ENCODE measurements at regions not wholly inside any gene's neighbourhood (a gene's known extent, or its start where the extent isn't known, plus 50 kb on each side); places are given as distances from the start of the nearest gene placed in this dataset.
A peak's percentile ranks its signal among the peaks of the same experiment; 100 is the strongest.

DNA sequence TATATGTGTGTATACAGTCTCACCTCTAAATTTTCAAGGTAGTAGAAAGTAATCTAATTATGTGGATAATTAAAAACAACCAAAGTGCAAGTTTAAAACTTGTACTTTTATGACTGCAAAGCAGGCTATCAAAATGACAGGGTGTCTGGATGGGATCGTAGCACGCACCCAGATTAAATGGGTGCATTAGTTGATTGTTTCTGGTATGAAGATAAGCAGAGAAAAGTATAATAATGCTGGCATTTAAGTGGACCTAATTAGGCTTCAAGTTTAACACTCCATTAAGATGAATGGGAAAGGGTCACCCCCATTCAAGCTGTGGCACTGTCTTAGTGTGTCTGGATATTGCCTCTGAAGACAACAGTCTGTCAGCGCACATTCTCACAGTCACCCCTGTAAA, 124.6 kb upstream of the ZEB2 start:
- peak overlapping the region; percentile 8 for H3K27ac Mint-ChIP-seq (ENCODE audit: unreplicated experiment)

DNA sequence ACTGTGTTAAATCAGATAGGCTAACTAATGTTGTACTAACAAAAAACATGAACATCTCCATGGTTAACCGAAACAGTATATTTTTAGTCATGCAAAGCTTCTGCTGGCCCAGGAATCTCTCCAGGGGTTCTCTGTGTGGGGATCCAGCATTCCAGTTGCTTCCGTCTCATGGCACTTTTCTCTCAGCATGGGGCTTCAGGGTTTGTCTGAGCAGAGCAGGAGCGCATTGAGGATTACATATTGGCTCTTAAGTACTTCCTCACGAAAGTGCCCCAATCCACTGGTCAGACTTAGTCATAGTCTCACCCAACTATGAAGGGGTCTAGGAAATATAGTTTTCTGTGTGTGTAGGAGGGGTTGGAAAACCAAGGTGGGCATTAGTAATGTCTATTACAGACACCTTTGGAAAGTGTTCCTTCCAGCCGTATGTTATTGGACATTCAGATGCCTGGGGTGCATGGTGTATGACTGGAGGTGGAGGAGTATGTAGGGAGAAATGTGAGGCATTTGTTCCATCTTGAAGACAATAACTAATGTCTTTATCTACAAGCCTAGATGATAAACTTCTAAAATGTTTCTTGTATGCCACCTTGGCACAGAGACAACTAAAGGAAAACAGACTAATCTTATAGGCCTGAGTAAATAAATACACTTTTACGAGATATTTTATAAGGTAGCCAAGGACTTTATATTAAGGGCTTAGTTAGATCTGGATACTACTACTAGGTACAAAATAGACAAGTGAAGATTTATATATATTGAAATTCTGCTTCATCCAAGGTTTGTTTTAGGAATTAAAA, 123.8 kb upstream of the ZEB2 start:
- peaks cover 4% of the 10 kb centered on the region for H3K9me3 Mint-ChIP-seq (ENCODE audit: unreplicated experiment)
- H2AFZ ChIP-seq (ENCODE audit: low read depth, low read length) = no peak overlapping the region
- H3K4me2 ChIP-seq (ENCODE audit: low read length) = peak overlapping the region; percentile 1
- no peak for TF ChIP-seq EZH2 (IDR thresholded peaks at IDR 0.05; ENCODE audit: insufficient read depth, low read length)
- TF ChIP-seq, protein P1, sequence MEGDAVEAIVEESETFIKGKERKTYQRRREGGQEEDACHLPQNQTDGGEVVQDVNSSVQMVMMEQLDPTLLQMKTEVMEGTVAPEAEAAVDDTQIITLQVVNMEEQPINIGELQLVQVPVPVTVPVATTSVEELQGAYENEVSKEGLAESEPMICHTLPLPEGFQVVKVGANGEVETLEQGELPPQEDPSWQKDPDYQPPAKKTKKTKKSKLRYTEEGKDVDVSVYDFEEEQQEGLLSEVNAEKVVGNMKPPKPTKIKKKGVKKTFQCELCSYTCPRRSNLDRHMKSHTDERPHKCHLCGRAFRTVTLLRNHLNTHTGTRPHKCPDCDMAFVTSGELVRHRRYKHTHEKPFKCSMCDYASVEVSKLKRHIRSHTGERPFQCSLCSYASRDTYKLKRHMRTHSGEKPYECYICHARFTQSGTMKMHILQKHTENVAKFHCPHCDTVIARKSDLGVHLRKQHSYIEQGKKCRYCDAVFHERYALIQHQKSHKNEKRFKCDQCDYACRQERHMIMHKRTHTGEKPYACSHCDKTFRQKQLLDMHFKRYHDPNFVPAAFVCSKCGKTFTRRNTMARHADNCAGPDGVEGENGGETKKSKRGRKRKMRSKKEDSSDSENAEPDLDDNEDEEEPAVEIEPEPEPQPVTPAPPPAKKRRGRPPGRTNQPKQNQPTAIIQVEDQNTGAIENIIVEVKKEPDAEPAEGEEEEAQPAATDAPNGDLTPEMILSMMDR (IDR thresholded peaks at IDR 0.05; ENCODE audit: insufficient read depth, low read depth, low read length) = no peak
- no peak overlapping the region for H3K27ac ChIP-seq (ENCODE audit: low read depth, low read length)
- peaks cover 15% of the 10 kb centered on the region for H3K4me1 Mint-ChIP-seq (ENCODE audit: low read depth, unreplicated experiment)
- no peak overlapping the region for H3K4me3 ChIP-seq (ENCODE audit: insufficient read depth, low read depth, low read length)
- no peaks in the 10 kb centered on the region for H3K9me3 ChIP-seq (ENCODE audit: insufficient read depth, low read depth, low read length)
- no peaks in the 10 kb centered on the region for H3K27me3 Mint-ChIP-seq (ENCODE audit: low read depth, unreplicated experiment)
- no peaks in the 10 kb centered on the region for H3K79me2 ChIP-seq (ENCODE audit: insufficient read depth, low read length)
- no peak overlapping the region for H3K9ac ChIP-seq (ENCODE audit: low read length)
- H3K36me3 ChIP-seq (ENCODE audit: insufficient read depth, low read length) = no peaks in the 10 kb centered on the region
- no peaks in the 10 kb centered on the region for H3K4me1 ChIP-seq (ENCODE audit: insufficient read depth, low read length)
- H3K27me3 ChIP-seq (ENCODE audit: insufficient read depth, low read length) = no peaks in the 10 kb centered on the region
- FAIRE-seq (no peak), DNase-seq (ENCODE audit: low read depth) (no peak)
- no peak overlapping the region for H3K4me3 Mint-ChIP-seq (ENCODE audit: unreplicated experiment)
- H3K27ac Mint-ChIP-seq (ENCODE audit: unreplicated experiment) = peak overlapping the region; percentile 77
- no peaks in the 10 kb centered on the region for H4K20me1 ChIP-seq (ENCODE audit: insufficient read depth, low read length)
- no peaks in the 10 kb centered on the region for H3K36me3 Mint-ChIP-seq (ENCODE audit: low read depth, unreplicated experiment)

More for the DNA sequence above, 124.6 kb upstream of the ZEB2 start:
- H3K27ac ChIP-seq (ENCODE audit: low read depth, low read length) = no peak overlapping the region
- no peak for TF ChIP-seq EZH2 (IDR thresholded peaks at IDR 0.05; ENCODE audit: insufficient read depth, low read length)
- TF ChIP-seq, protein P1 (IDR thresholded peaks at IDR 0.05; ENCODE audit: insufficient read depth, low read depth, low read length) = no peak
- no peak overlapping the region for H3K4me3 ChIP-seq (ENCODE audit: insufficient read depth, low read depth, low read length)
- no peaks in the 10 kb centered on the region for H3K9me3 ChIP-seq (ENCODE audit: insufficient read depth, low read depth, low read length)
- H3K4me3 Mint-ChIP-seq (ENCODE audit: unreplicated experiment) = no peak overlapping the region
- no peaks in the 10 kb centered on the region for H4K20me1 ChIP-seq (ENCODE audit: insufficient read depth, low read length)
- no peaks in the 10 kb centered on the region for H3K9me3 Mint-ChIP-seq (ENCODE audit: unreplicated experiment)
- H3K79me2 ChIP-seq (ENCODE audit: insufficient read depth, low read length) = no peaks in the 10 kb centered on the region
- H3K4me2 ChIP-seq (ENCODE audit: low read length) = no peak overlapping the region
- no peaks in the 10 kb centered on the region for H3K36me3 ChIP-seq (ENCODE audit: insufficient read depth, low read length)
- no peak overlapping the region for H2AFZ ChIP-seq (ENCODE audit: low read depth, low read length)
- no peak overlapping the region for H3K9ac ChIP-seq (ENCODE audit: low read length)
- DNase-seq (ENCODE audit: low read depth) (no peak), FAIRE-seq (peak; percentile 20)
- H3K27me3 Mint-ChIP-seq (ENCODE audit: low read depth, unreplicated experiment) = no peaks in the 10 kb centered on the region
- no peaks in the 10 kb centered on the region for H3K4me1 ChIP-seq (ENCODE audit: insufficient read depth, low read length)
- peaks cover 15% of the 10 kb centered on the region for H3K4me1 Mint-ChIP-seq (ENCODE audit: low read depth, unreplicated experiment)
- no peaks in the 10 kb centered on the region for H3K27me3 ChIP-seq (ENCODE audit: insufficient read depth, low read length)
- no peaks in the 10 kb centered on the region for H3K36me3 Mint-ChIP-seq (ENCODE audit: low read depth, unreplicated experiment)

DNA sequence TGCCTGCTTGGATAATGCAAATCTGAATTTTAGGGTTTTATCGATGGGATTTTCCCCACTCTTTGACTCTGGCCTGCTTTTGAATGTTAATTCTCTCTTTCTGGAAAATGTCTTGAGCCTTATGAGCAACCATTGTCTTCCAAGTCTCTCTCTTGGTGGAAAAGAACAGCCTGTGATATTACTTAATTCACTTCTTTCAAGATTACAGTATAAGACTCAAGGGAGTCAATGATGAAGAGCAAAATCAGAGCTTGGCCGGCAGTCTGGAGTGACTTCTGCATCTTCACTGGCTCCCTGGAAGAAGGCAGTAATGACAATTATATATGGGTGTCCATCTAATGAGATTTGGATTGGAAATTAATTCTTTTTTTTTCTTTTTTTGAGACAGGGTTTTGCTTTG, 122.9 kb upstream of the ZEB2 start:
- no peak overlapping the region for H3K4me3 Mint-ChIP-seq (ENCODE audit: unreplicated experiment)
- no peaks in the 10 kb centered on the region for H3K4me1 ChIP-seq (ENCODE audit: insufficient read depth, low read length)
- no peak overlapping the region for H3K4me2 ChIP-seq (ENCODE audit: low read length)
- H3K27ac Mint-ChIP-seq (ENCODE audit: unreplicated experiment) = peak overlapping the region; percentile 49
- H3K27me3 Mint-ChIP-seq (ENCODE audit: low read depth, unreplicated experiment) = no peaks in the 10 kb centered on the region
- H3K9me3 Mint-ChIP-seq (ENCODE audit: unreplicated experiment) = peaks cover 4% of the 10 kb centered on the region
- peaks cover 15% of the 10 kb centered on the region for H3K4me1 Mint-ChIP-seq (ENCODE audit: low read depth, unreplicated experiment)
- no peak overlapping the region for H2AFZ ChIP-seq (ENCODE audit: low read depth, low read length)
- no peak overlapping the region for H3K4me3 ChIP-seq (ENCODE audit: insufficient read depth, low read depth, low read length)
- DNase-seq (ENCODE audit: low read depth) (no peak), FAIRE-seq (no peak)
- H3K27me3 ChIP-seq (ENCODE audit: insufficient read depth, low read length) = no peaks in the 10 kb centered on the region
- no peaks in the 10 kb centered on the region for H3K9me3 ChIP-seq (ENCODE audit: insufficient read depth, low read depth, low read length)
- no peaks in the 10 kb centered on the region for H3K36me3 Mint-ChIP-seq (ENCODE audit: low read depth, unreplicated experiment)
- H3K9ac ChIP-seq (ENCODE audit: low read length) = no peak overlapping the region
- H3K36me3 ChIP-seq (ENCODE audit: insufficient read depth, low read length) = no peaks in the 10 kb centered on the region
- H4K20me1 ChIP-seq (ENCODE audit: insufficient read depth, low read length) = no peaks in the 10 kb centered on the region
- TF ChIP-seq EZH2 (IDR thresholded peaks at IDR 0.05; ENCODE audit: insufficient read depth, low read length) = no peak
- TF ChIP-seq, protein P1 (IDR thresholded peaks at IDR 0.05; ENCODE audit: insufficient read depth, low read depth, low read length) = no peak
- no peak overlapping the region for H3K27ac ChIP-seq (ENCODE audit: low read depth, low read length)
- H3K79me2 ChIP-seq (ENCODE audit: insufficient read depth, low read length) = no peaks in the 10 kb centered on the region

All from astrocyte (in vitro differentiated cells and primary cell).